CD14-positive monocyte (primary cell): ENCODE measurements at regions not wholly inside any gene's neighbourhood (a gene's known extent, or its start where the extent isn't known, plus 50 kb on each side); places are given as distances from the start of the nearest gene placed in this dataset.

Experiments used
- DNase-seq, 3 donors: peaks; one replicate each; pipeline ENCODE4 v3.0.0-alpha.2; 2011 to 2022
- H2AFZ ChIP-seq: 2 replicates; pipeline ENCODE4 v1.6.0; 2012; ENCODE audit warnings: mild to moderate bottlenecking, low read depth, low read length, inconsistent platforms; ENCODE audit not compliant: insufficient read depth, poor library complexity, severe bottlenecking
- H3K27ac ChIP-seq, 2 donors: 1 replicate in 1 of 2; 2 replicates in 1 of 2; pipeline ENCODE4 v1.5.1; 2012 to 2013; ENCODE audit warnings: low read length in 2 of 2, control low read depth in 1 of 2, inconsistent platforms in 1 of 2, low read depth in 1 of 2, mild to moderate bottlenecking in 1 of 2
- H3K27me3 ChIP-seq, 2 donors: one replicate each; pipeline versions ENCODE4 v1.6.0 to v1.6.1; 2011 to 2013; ENCODE audit warnings: low read length in 2 of 2; ENCODE audit not compliant: control insufficient read depth in 2 of 2, insufficient read depth in 2 of 2
- H3K36me3 ChIP-seq, 2 donors: replicated peaks in 1 of 2; 1 replicate in 1 of 2; 2 replicates in 1 of 2; pipeline versions ENCODE4 v1.5.1 to v1.6.1; 2012 to 2013; ENCODE audit warnings: low read length in 2 of 2, control low read depth in 1 of 2, inconsistent platforms in 1 of 2, mild to moderate bottlenecking in 1 of 2; ENCODE audit not compliant: insufficient read depth in 2 of 2, control insufficient read depth in 1 of 2
- H3K4me1 ChIP-seq, 2 donors: 1 replicate in 1 of 2; 2 replicates in 1 of 2; pipeline versions ENCODE4 v1.5.1 to v1.6.1; 2012 to 2013; ENCODE audit warnings: low read length in 2 of 2, control low read depth in 1 of 2, inconsistent platforms in 1 of 2, mild to moderate bottlenecking in 1 of 2, moderate library complexity in 1 of 2; ENCODE audit not compliant: insufficient read depth in 2 of 2, control insufficient read depth in 1 of 2
- H3K4me2 ChIP-seq: replicated peaks from 2 replicates; pipeline ENCODE3; 2012; ENCODE audit warnings: low read length, moderate library complexity, mild to moderate bottlenecking; ENCODE audit not compliant: poor library complexity, severe bottlenecking; ENCODE audit errors: extremely low read depth
- H3K4me3 ChIP-seq, 3 experiments: fragments of 200-600 bp in 1 of 3; sonication (generic) in 1 of 3; replicated peaks in 1 of 3; 1 replicate in 2 of 3; 2 replicates in 1 of 3; pipeline ENCODE4 v1.5.1; 2011 to 2013; ENCODE audit warnings: low read length in 3 of 3, mild to moderate bottlenecking in 3 of 3, control low read depth in 2 of 3, low read depth in 2 of 3, inconsistent platforms in 1 of 3, moderate library complexity in 1 of 3
- H3K79me2 ChIP-seq: 2 replicates; pipeline ENCODE4 v1.6.0; 2012; ENCODE audit warnings: mild to moderate bottlenecking, control low read depth, inconsistent platforms, low read length, moderate library complexity; ENCODE audit not compliant: insufficient read depth
- H3K9ac ChIP-seq: 2 replicates; pipeline ENCODE4 v1.6.0; 2017; ENCODE audit warnings: low read length, mild to moderate bottlenecking; ENCODE audit not compliant: insufficient read depth, poor library complexity, severe bottlenecking
- H3K9me3 ChIP-seq, 2 donors: replicated peaks in 1 of 2; 1 replicate in 1 of 2; 2 replicates in 1 of 2; pipeline versions ENCODE4 v1.5.1 to v1.6.1; 2012 to 2013; ENCODE audit warnings: low read length in 2 of 2, control low read depth in 1 of 2; ENCODE audit not compliant: control insufficient read depth in 1 of 2, insufficient read depth in 1 of 2
- H4K20me1 ChIP-seq: 2 replicates; pipeline ENCODE4 v1.6.0; 2012; ENCODE audit warnings: mild to moderate bottlenecking, low read length, control low read depth, moderate library complexity; ENCODE audit not compliant: insufficient read depth
- H3K27ac Mint-ChIP-seq, 7 donors: one replicate each; pipeline ENCODE4 v1.8.0; 2020; ENCODE audit warnings: mild to moderate bottlenecking in 7 of 7, mixed read lengths in 7 of 7, moderate library complexity in 6 of 7, inconsistent platforms in 2 of 7
- H3K27me3 Mint-ChIP-seq, 3 donors: one replicate each; pipeline ENCODE4 v1.8.0; 2021 to 2022; ENCODE audit warnings: low read depth in 3 of 3, mild to moderate bottlenecking in 3 of 3, mixed read lengths in 3 of 3, moderate library complexity in 3 of 3, inconsistent platforms in 1 of 3
- H3K36me3 Mint-ChIP-seq, 2 donors: one replicate each; pipeline ENCODE4 v1.8.0; 2020; ENCODE audit warnings: mixed read lengths in 2 of 2, inconsistent platforms in 1 of 2, mild to moderate bottlenecking in 1 of 2
- H3K4me1 Mint-ChIP-seq: one replicate; pipeline ENCODE4 v1.8.0; 2020; ENCODE audit warnings: mild to moderate bottlenecking, mixed read lengths
- H3K4me3 Mint-ChIP-seq, 2 donors: one replicate each; pipeline ENCODE4 v1.8.0; 2020; ENCODE audit warnings: mild to moderate bottlenecking in 2 of 2, mixed read lengths in 2 of 2, moderate library complexity in 1 of 2
- H3K9me3 Mint-ChIP-seq, 7 donors: one replicate each; pipeline ENCODE4 v1.8.0; 2020 to 2022; ENCODE audit warnings: mixed read lengths in 7 of 7, mild to moderate bottlenecking in 6 of 7, moderate library complexity in 6 of 7, inconsistent platforms in 2 of 7
- CTCF ChIP-seq: fragments of 200-600 bp; IDR thresholded peaks from one replicate; pipeline ENCODE4 v1.8.0; 2022; ENCODE audit warnings: antibody characterized with exemption, mild to moderate bottlenecking
- WGBS: methylation state at CpG from one replicate; pipeline ENCODE4 v1.1.5; 2013; ENCODE audit warnings: missing lambda C conversion rate; ENCODE audit not compliant: insufficient coverage; 5-methylcytosine and 5-hydroxymethylcytosine counted together
- intact Hi-C, 2 donors: fragments of 100-400 bp; cut with micrococcal nuclease; formaldehyde crosslinking; loops; one replicate each; pipeline versions ENCODE4 v1.15.0 to v1.15.1; 2023

GRCh38 chr14:30153717-30154116, 226.1 kb upstream of the PRKD1 start:
- no peak for DNase-seq
- Histone ChIP-seq H3K9ac (no peak overlapping the region), H3K27ac (no peak overlapping the region), H3K79me2 (no peaks in the 10 kb centered on the region), H3K4me1 (no peaks in the 10 kb centered on the region), H3K4me2 (no peak overlapping the region), H2AFZ (no peak overlapping the region), H3K27me3 (no peaks in the 10 kb centered on the region), H3K4me3 (no peak overlapping the region), H4K20me1 (no peaks in the 10 kb centered on the region), H3K36me3 (no peaks in the 10 kb centered on the region), H3K9me3 (peaks cover 0 to 3% of the 10 kb centered on the region in 2 donors)
- no peak for TF ChIP-seq CTCF
- no CpG with 5 or more reads among the region's 2 CpGs for WGBS
- Mint-ChIP-seq H3K36me3 (no peaks in the 10 kb centered on the region), H3K27ac (no peak overlapping the region), H3K27me3 (peaks cover 0 to 1% (median 0%) of the 10 kb centered on the region in 3 donors), H3K4me3 (no peak overlapping the region), H3K9me3 (peaks cover 0 to 4% (median 0%) of the 10 kb centered on the region in 7 donors), H3K4me1 (no peaks in the 10 kb centered on the region)
- intact Hi-C loops = no loop called here

GRCh38 chr14:30156571-30156970, 228.9 kb upstream of the PRKD1 start:
- no peaks in the 10 kb centered on the region for H3K36me3 ChIP-seq
- no peak overlapping the region for H3K27ac ChIP-seq
- peaks cover 0 to 3% of the 10 kb centered on the region in 2 donors for H3K9me3 ChIP-seq
- H3K27ac Mint-ChIP-seq = no peak overlapping the region
- H3K4me3 Mint-ChIP-seq = no peak overlapping the region
- H3K4me1 ChIP-seq = no peaks in the 10 kb centered on the region
- H3K27me3 ChIP-seq = no peaks in the 10 kb centered on the region
- H3K9me3 Mint-ChIP-seq = peaks cover 0 to 7% (median 0%) of the 10 kb centered on the region in 7 donors
- intact Hi-C loops = no loop called here
- no peak overlapping the region for H3K4me3 ChIP-seq
- H3K79me2 ChIP-seq = no peaks in the 10 kb centered on the region
- no peak overlapping the region for H3K4me2 ChIP-seq
- H3K27me3 Mint-ChIP-seq = no peaks in the 10 kb centered on the region
- H3K36me3 Mint-ChIP-seq = no peaks in the 10 kb centered on the region
- no peak overlapping the region for H3K9ac ChIP-seq
- no peak for TF ChIP-seq CTCF
- H2AFZ ChIP-seq = no peak overlapping the region
- no peaks in the 10 kb centered on the region for H4K20me1 ChIP-seq
- 90% methylated on average over 2 of the region's 9 CpGs for WGBS
- no peaks in the 10 kb centered on the region for H3K4me1 Mint-ChIP-seq
- DNase-seq = no peak
